Colonic mucosa (tissue), 4 donors: ENCODE measurements at regions not wholly inside any gene's neighbourhood (a gene's known extent, or its start where the extent isn't known, plus 50 kb on each side); places are given as distances from the start of the nearest gene placed in this dataset.

ENCODE experiments used
- DNase-seq: peaks from one replicate; pipeline ENCODE4 v3.0.0-alpha.2; 2020
- H3K27ac ChIP-seq: fragments of 200-600 bp; one replicate; pipeline ENCODE4 v1.8.0; 2021
- H3K27me3 ChIP-seq: fragments of 200-600 bp; one replicate; pipeline ENCODE4 v1.8.0; 2021
- H3K36me3 ChIP-seq: fragments of 200-600 bp; one replicate; pipeline ENCODE4 v1.8.0; 2021
- H3K4me1 ChIP-seq: fragments of 200-600 bp; one replicate; pipeline ENCODE4 v1.8.0; 2021; ENCODE audit warnings: mild to moderate bottlenecking
- H3K4me3 ChIP-seq: fragments of 200-600 bp; one replicate; pipeline ENCODE4 v1.8.0; 2021
- H3K9ac ChIP-seq, 2 donors: one replicate each; pipeline ENCODE4 v1.7.0; 2013; ENCODE audit warnings: control low read depth in 2 of 2, low read depth in 2 of 2, low read length in 2 of 2
- H3K9me3 ChIP-seq: fragments of 200-600 bp; one replicate; pipeline ENCODE4 v1.8.0; 2021
- CTCF ChIP-seq: fragments of 200-600 bp; IDR thresholded peaks from one replicate; pipeline ENCODE4 v1.8.0; 2022; ENCODE audit warnings: antibody characterized with exemption, mild to moderate bottlenecking
- intact Hi-C: fragments of 100-400 bp; cut with DNase I; formaldehyde crosslinking; loops from one replicate; pipeline ENCODE4 v1.14.1; 2022
- donor health status: healthy.
- donor health status: DM: no; HTN: no; CAD: no.
- donor health status: DM: no; HTN: no; CAD: no.

- Histone ChIP-seq H3K27me3 (no peaks in the 10 kb centered on the region), H3K4me1 (no peaks in the 10 kb centered on the region), H3K4me3 (no peak overlapping the region), H3K9ac (no peak overlapping the region), H3K36me3 (no peaks in the 10 kb centered on the region), H3K9me3 (no peaks in the 10 kb centered on the region), H3K27ac (no peak overlapping the region)
- no peak for TF ChIP-seq CTCF
- intact Hi-C loops, result no loop called here
- no peak for DNase-seq
Observed at GRCh38 chr18:55069497-55069896, 110.2 kb upstream of the CCDC68 start.

GRCh38 chr18:55064760-55065159 lies 105.5 kb upstream of the CCDC68 start:
- Histone ChIP-seq H3K4me1 (no peaks in the 10 kb centered on the region), H3K4me3 (no peak overlapping the region), H3K27me3 (no peaks in the 10 kb centered on the region), H3K9me3 (no peaks in the 10 kb centered on the region), H3K9ac (no peak overlapping the region), H3K27ac (no peak overlapping the region), H3K36me3 (no peaks in the 10 kb centered on the region)
- intact Hi-C loops, result no loop called here
- no peak for TF ChIP-seq CTCF
- DNase-seq, result no peak

- H3K4me3 ChIP-seq, result no peak overlapping the region
- H3K4me1 ChIP-seq, result no peaks in the 10 kb centered on the region
- no peaks in the 10 kb centered on the region for H3K9me3 ChIP-seq
- no peak overlapping the region for H3K9ac ChIP-seq
- TF ChIP-seq CTCF, result no peak
- H3K36me3 ChIP-seq, result no peaks in the 10 kb centered on the region
- intact Hi-C loops, result no loop called here
- H3K27me3 ChIP-seq, result no peaks in the 10 kb centered on the region
- no peak overlapping the region for H3K27ac ChIP-seq
- no peak for DNase-seq
Observed at GRCh38 chr18:55064073-55064472, 104.8 kb upstream of the CCDC68 start.

GRCh38 chr18:55054021-55054990 lies 95.0 kb upstream of the CCDC68 start:
- intact Hi-C loops, result no loop called here
- Histone ChIP-seq H3K9me3 (no peaks in the 10 kb centered on the region), H3K4me1 (no peaks in the 10 kb centered on the region), H3K4me3 (no peak overlapping the region), H3K36me3 (no peaks in the 10 kb centered on the region), H3K27ac (no peak overlapping the region), H3K27me3 (no peaks in the 10 kb centered on the region), H3K9ac (no peak overlapping the region)
- TF ChIP-seq CTCF, result no peak
- DNase-seq, result no peak

GRCh38 chr18:55048892-55049291 lies 89.6 kb upstream of the CCDC68 start:
- TF ChIP-seq CTCF, result no peak
- no peak overlapping the region for H3K27ac ChIP-seq
- intact Hi-C loops, result no loop called here
- no peaks in the 10 kb centered on the region for H3K36me3 ChIP-seq
- no peak overlapping the region for H3K9ac ChIP-seq
- H3K27me3 ChIP-seq, result no peaks in the 10 kb centered on the region
- no peaks in the 10 kb centered on the region for H3K9me3 ChIP-seq
- no peaks in the 10 kb centered on the region for H3K4me1 ChIP-seq
- DNase-seq, result no peak
- no peak overlapping the region for H3K4me3 ChIP-seq
